A549 (cell line): ENCODE measurements at regions not wholly inside any gene's neighbourhood (a gene's known extent, or its start where the extent isn't known, plus 50 kb on each side); places are given as distances from the start of the nearest gene placed in this dataset.

Source experiments
- ATAC-seq, 2 experiments: fragments of 200-7000 bp in 1 of 2; fragments of >200 bp in 1 of 2; cut with Nextera tagmentation in 1 of 2; cut with Tn5 transposase in 1 of 2; 3 replicates each; pipeline versions ENCODE4 v1.8.0 to v1.9.1; 2018 to 2020; ENCODE audit warnings: mild to moderate bottlenecking in 1 of 2, moderate library complexity in 1 of 2
- CTCF ChIA-PET: fragments of 300-600 bp; sonication (Branson Sonifier 250); formaldehyde crosslinking; extraction: SDS; loops from one replicate; lab custom pipeline; 2021; ENCODE audit warnings: antibody characterized with exemption, inconsistent platforms; lab: Yijun Ruan, JAX
- POLR2A ChIA-PET: fragments of 350-600 bp; formaldehyde crosslinking; extraction: SDS; loops from one replicate; lab custom pipeline; 2021; ENCODE audit warnings: antibody characterized with exemption, inconsistent platforms; lab: Yijun Ruan, JAX
- DNase-seq, 2 experiments: peaks; one replicate each; pipeline versions ENCODE4 v3.0.0 to v3.0.0-alpha.2; 2011 to 2016; ENCODE audit warnings: low read depth in 1 of 2, low spot score in 1 of 2
- FAIRE-seq: peaks from 2 replicates; lab custom pipeline; 2011; peaks lifted over from hg19 to GRCh38; lab: Jason Lieb, UNC
- H3K27ac ChIP-seq, 2 experiments: fragments of >200 bp; sonication (Bioruptor Twin); formaldehyde crosslinking; 3 replicates each; pipeline ENCODE4 v1.5.1; 2016 to 2017
- H3K4me1 ChIP-seq: fragments of >200 bp; sonication (Bioruptor Twin); formaldehyde crosslinking; 3 replicates; pipeline ENCODE4 v1.6.1; 2016
- H3K4me2 ChIP-seq: fragments of >200 bp; sonication (Bioruptor Twin); formaldehyde crosslinking; 3 replicates; pipeline ENCODE4 v1.6.1; 2016
- H3K4me3 ChIP-seq: fragments of >200 bp; sonication (Bioruptor Twin); formaldehyde crosslinking; 3 replicates; pipeline ENCODE4 v1.5.1; 2016
- H3K9me3 ChIP-seq: fragments of >200 bp; sonication (Bioruptor Twin); formaldehyde crosslinking; 3 replicates; pipeline ENCODE4 v1.6.1; 2016
- CEBPB ChIP-seq, 2 experiments: fragments of >200 bp in 1 of 2; sonication (Bioruptor Twin) in 1 of 2; formaldehyde crosslinking in 1 of 2; IDR thresholded peaks; 2 replicates each; pipeline ENCODE4 v1.6.1; 2012 to 2016
- CHD4 ChIP-seq: fragments of 200-600 bp; sonication (generic); IDR thresholded peaks from 2 replicates; pipeline ENCODE4 v1.6.1; 2016; ENCODE audit warnings: antibody characterized with exemption, mild to moderate bottlenecking, borderline replicate concordance
- EHMT2 ChIP-seq: fragments of 200-600 bp; sonication (generic); IDR thresholded peaks from 2 replicates; pipeline ENCODE4 v1.6.1; 2016; ENCODE audit warnings: antibody characterized with exemption, low read depth, mild to moderate bottlenecking, moderate library complexity
- EP300 ChIP-seq, 2 experiments: fragments of >200 bp; sonication (Bioruptor Twin); formaldehyde crosslinking; IDR thresholded peaks; 2 replicates in 1 of 2; 3 replicates in 1 of 2; pipeline ENCODE4 v1.6.1; 2016 to 2017
- ESRRA ChIP-seq: fragments of 150-350 bp; IDR thresholded peaks from 2 replicates; pipeline ENCODE4 v1.6.1; 2014; ENCODE audit warnings: mild to moderate bottlenecking, low read length, borderline replicate concordance
- FOSL2 ChIP-seq, 2 experiments: fragments of 450-650 bp in 1 of 2; fragments of >200 bp in 1 of 2; sonication (Bioruptor Twin) in 1 of 2; formaldehyde crosslinking; IDR thresholded peaks; 2 replicates each; pipeline versions ENCODE4 v1.5.0 to v1.6.1; 2016 to 2020; ENCODE audit warnings: mild to moderate bottlenecking in 1 of 2, moderate library complexity in 1 of 2
- JUN ChIP-seq, 2 experiments: fragments of >200 bp; sonication (Bioruptor Twin); formaldehyde crosslinking; IDR thresholded peaks; 2 replicates in 1 of 2; 3 replicates in 1 of 2; pipeline ENCODE4 v1.6.1; 2016 to 2017
- KDM1A ChIP-seq: fragments of 200-600 bp; sonication (generic); IDR thresholded peaks from 2 replicates; pipeline ENCODE4 v1.6.1; 2016; ENCODE audit warnings: low read depth, mild to moderate bottlenecking
- MAFK ChIP-seq: fragments of 450-650 bp; IDR thresholded peaks from 2 replicates; pipeline ENCODE4 v1.6.1; 2014; ENCODE audit not compliant: partially characterized antibody
- MYC ChIP-seq: IDR thresholded peaks from 2 replicates; pipeline ENCODE4 v1.6.1; 2012; ENCODE audit warnings: mild to moderate bottlenecking, inconsistent platforms, low read length, improper control_type of control experiment, borderline replicate concordance
- POLR2A ChIP-seq: IDR thresholded peaks from 2 replicates; pipeline ENCODE4 v1.6.1; 2012; ENCODE audit warnings: mild to moderate bottlenecking, low read length
- POLR2AphosphoS2 ChIP-seq: conservative IDR thresholded peaks from 2 replicates; pipeline ENCODE4 v1.6.1; 2012; ENCODE audit warnings: low read length, improper control_type of control experiment, inconsistent platforms
- RAD21 ChIP-seq, 2 experiments: fragments of >200 bp in 1 of 2; sonication (Bioruptor Twin) in 1 of 2; formaldehyde crosslinking in 1 of 2; IDR thresholded peaks in 1 of 2; conservative IDR thresholded peaks in 1 of 2; 2 replicates in 1 of 2; 3 replicates in 1 of 2; pipeline ENCODE4 v1.6.1; 2012 to 2018; ENCODE audit warnings: inconsistent platforms in 1 of 2
- RFX5 ChIP-seq: fragments of 450-650 bp; IDR thresholded peaks from 2 replicates; pipeline ENCODE4 v1.7.1; 2014; ENCODE audit warnings: antibody characterized with exemption, mild to moderate bottlenecking, moderate library complexity
- SMC3 ChIP-seq: fragments of >200 bp; sonication (Bioruptor Twin); formaldehyde crosslinking; IDR thresholded peaks from 3 replicates; pipeline ENCODE4 v1.6.1; 2018; ENCODE audit warnings: inconsistent platforms
- ZC3H11A ChIP-seq: fragments of 450-650 bp; IDR thresholded peaks from 2 replicates; pipeline ENCODE4 v1.6.1; 2014; ENCODE audit warnings: antibody characterized with exemption, mild to moderate bottlenecking
- ZFP36 ChIP-seq: fragments of 450-650 bp; IDR thresholded peaks from 2 replicates; pipeline ENCODE4 v1.6.1; 2014; ENCODE audit warnings: borderline replicate concordance; ENCODE audit not compliant: partially characterized antibody
- ZSCAN20 ChIP-seq: fragments of 250-450 bp; sonication (Bioruptor Pico); IDR thresholded peaks from 2 replicates; pipeline ENCODE4 v1.8.0; 2022; ENCODE audit warnings: mild to moderate bottlenecking, moderate library complexity
- WGBS: methylation state at CpG from one replicate; pipeline ENCODE4 v1.1.6; 2017; ENCODE audit errors: missing lambda C conversion rate; 5-methylcytosine and 5-hydroxymethylcytosine counted together
- TF ChIP-seq, protein P1 (sequence below): IDR thresholded peaks from 2 replicates; pipeline ENCODE4 v1.6.1; 2012; ENCODE audit warnings: low read depth, borderline replicate concordance
- TF ChIP-seq, protein P2 (sequence below): fragments of 150-350 bp; IDR thresholded peaks from 2 replicates; pipeline ENCODE4 v1.6.1; 2014; ENCODE audit warnings: low read depth, mild to moderate bottlenecking, low read length
- TF ChIP-seq, protein P3 (sequence below): IDR thresholded peaks from 2 replicates; pipeline ENCODE4 v1.6.1; 2012
- TF ChIP-seq, protein P4 (sequence below): fragments of 250-450 bp; sonication (Bioruptor Pico); IDR thresholded peaks from 2 replicates; pipeline ENCODE4 v1.5.0; 2021; ENCODE audit warnings: mild to moderate bottlenecking, moderate library complexity, borderline replicate concordance
- TF ChIP-seq, protein P5 (sequence below): fragments of 450-650 bp; IDR thresholded peaks from 2 replicates; pipeline ENCODE4 v1.6.1; 2014; ENCODE audit warnings: antibody characterized with exemption
- TF ChIP-seq, protein P6 (sequence below): fragments of >200 bp; sonication (Bioruptor Twin); formaldehyde crosslinking; IDR thresholded peaks from 2 replicates; pipeline ENCODE4 v1.6.1; 2016
- TF ChIP-seq, protein P7 (sequence below): fragments of >200 bp; sonication (Bioruptor Twin); formaldehyde crosslinking; IDR thresholded peaks from 3 replicates; pipeline ENCODE4 v1.5.1; 2016

DNA sequence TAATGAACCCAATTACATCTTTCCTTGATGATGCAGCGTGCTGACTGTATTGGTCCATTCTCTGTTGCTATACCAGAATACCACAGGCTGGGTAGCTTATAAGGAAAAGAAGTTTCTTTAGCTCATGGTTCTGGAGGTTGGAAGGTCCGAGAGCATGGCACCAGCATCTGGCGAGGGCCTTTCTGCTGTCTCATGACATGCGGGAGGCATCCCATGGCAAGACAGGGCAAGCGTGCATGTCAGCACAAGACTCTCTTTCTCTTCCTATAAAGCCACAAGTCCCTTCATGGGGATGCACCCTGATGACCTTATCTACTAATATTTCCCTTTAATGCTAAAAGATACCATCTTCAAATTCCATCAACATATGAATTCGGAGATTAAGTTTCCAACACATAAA, 122.8 kb upstream of the FHL2 start:
- H3K27ac ChIP-seq, result no peak overlapping the region
- no peak for FAIRE-seq
- TF ChIP-seq, protein P1, sequence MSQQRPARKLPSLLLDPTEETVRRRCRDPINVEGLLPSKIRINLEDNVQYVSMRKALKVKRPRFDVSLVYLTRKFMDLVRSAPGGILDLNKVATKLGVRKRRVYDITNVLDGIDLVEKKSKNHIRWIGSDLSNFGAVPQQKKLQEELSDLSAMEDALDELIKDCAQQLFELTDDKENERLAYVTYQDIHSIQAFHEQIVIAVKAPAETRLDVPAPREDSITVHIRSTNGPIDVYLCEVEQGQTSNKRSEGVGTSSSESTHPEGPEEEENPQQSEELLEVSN, result no peak
- TF ChIP-seq EP300 (IDR thresholded peaks at IDR 0.05), result no peak
- no peak for TF ChIP-seq MAFK
- TF ChIP-seq FOSL2 (IDR thresholded peaks at IDR 0.05), result no peak
- no peak for TF ChIP-seq FOSL2 (CRISPR knock-in tag; IDR thresholded peaks at IDR 0.05)
- TF ChIP-seq EHMT2, result no peak
- TF ChIP-seq ZC3H11A, result no peak
- no peak for TF ChIP-seq RFX5
- TF ChIP-seq ZSCAN20 (CRISPR knock-in tag), result no peak
- TF ChIP-seq CEBPB (IDR thresholded peaks at IDR 0.05), result no peak
- TF ChIP-seq KDM1A, result no peak
- TF ChIP-seq, protein P2, sequence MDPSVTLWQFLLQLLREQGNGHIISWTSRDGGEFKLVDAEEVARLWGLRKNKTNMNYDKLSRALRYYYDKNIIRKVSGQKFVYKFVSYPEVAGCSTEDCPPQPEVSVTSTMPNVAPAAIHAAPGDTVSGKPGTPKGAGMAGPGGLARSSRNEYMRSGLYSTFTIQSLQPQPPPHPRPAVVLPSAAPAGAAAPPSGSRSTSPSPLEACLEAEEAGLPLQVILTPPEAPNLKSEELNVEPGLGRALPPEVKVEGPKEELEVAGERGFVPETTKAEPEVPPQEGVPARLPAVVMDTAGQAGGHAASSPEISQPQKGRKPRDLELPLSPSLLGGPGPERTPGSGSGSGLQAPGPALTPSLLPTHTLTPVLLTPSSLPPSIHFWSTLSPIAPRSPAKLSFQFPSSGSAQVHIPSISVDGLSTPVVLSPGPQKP, result no peak
- no peak for TF ChIP-seq POLR2AphosphoS2
- TF ChIP-seq, protein P3, sequence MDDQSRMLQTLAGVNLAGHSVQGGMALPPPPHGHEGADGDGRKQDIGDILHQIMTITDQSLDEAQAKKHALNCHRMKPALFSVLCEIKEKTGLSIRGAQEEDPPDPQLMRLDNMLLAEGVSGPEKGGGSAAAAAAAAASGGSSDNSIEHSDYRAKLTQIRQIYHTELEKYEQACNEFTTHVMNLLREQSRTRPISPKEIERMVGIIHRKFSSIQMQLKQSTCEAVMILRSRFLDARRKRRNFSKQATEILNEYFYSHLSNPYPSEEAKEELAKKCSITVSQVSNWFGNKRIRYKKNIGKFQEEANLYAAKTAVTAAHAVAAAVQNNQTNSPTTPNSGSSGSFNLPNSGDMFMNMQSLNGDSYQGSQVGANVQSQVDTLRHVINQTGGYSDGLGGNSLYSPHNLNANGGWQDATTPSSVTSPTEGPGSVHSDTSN, result no peak
- TF ChIP-seq, protein P4, sequence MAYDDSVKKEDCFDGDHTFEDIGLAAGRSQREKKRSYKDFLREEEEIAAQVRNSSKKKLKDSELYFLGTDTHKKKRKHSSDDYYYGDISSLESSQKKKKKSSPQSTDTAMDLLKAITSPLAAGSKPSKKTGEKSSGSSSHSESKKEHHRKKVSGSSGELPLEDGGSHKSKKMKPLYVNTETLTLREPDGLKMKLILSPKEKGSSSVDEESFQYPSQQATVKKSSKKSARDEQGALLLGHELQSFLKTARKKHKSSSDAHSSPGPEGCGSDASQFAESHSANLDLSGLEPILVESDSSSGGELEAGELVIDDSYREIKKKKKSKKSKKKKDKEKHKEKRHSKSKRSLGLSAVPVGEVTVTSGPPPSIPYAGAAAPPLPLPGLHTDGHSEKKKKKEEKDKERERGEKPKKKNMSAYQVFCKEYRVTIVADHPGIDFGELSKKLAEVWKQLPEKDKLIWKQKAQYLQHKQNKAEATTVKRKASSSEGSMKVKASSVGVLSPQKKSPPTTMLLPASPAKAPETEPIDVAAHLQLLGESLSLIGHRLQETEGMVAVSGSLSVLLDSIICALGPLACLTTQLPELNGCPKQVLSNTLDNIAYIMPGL (CRISPR knock-in tag), result no peak
- TF ChIP-seq POLR2A, result no peak
- no peak for TF ChIP-seq JUN (IDR thresholded peaks at IDR 0.05)
- TF ChIP-seq MYC, result no peak
- TF ChIP-seq ESRRA, result no peak
- TF ChIP-seq, protein P5, sequence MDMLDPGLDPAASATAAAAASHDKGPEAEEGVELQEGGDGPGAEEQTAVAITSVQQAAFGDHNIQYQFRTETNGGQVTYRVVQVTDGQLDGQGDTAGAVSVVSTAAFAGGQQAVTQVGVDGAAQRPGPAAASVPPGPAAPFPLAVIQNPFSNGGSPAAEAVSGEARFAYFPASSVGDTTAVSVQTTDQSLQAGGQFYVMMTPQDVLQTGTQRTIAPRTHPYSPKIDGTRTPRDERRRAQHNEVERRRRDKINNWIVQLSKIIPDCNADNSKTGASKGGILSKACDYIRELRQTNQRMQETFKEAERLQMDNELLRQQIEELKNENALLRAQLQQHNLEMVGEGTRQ, result no peak
- TF ChIP-seq, all 56 proteins: peak for 0
- Histone ChIP-seq H3K4me1 (peaks cover 10% of the 10 kb centered on the region; the same call in 2 of the 3 replicates), H3K4me3 (no peak overlapping the region), H3K4me2 (no peak overlapping the region), H3K9me3 (no peaks in the 10 kb centered on the region)
- DNase-seq (no peak), ATAC-seq (no peak; a peak in 1 of 6 replicates)
- POLR2A ChIA-PET, result no interaction called here
- CTCF ChIA-PET, result interaction anchor here (0.7 to 13.0 kb wide), 33 partner anchors 11 to 233 kb away, joined by 3 to 146 read pairs (median 6); partner anchors contain the start of genes C2orf49 and FHL2
- WGBS, result 67% methylated on average over 6 of the region's 6 CpGs

DNA sequence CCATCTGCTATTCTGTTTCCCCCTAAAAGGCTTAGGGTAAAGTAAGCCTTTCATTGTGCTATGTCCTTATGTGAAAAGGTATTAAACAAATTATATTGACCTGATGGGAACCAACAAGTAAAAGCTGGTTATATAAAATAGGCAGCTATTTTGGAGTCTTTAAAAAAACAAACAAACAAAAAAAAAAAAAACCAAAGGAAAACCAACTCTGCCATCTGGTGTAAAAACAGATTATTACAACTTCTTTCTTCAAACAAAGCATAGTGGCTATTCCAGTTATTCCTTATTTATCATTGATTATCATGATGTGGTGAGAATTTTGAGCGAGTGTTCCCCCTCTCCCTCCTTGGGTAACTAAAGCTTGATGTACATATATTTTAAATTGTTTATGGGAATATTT, 122.3 kb upstream of the FHL2 start:
- TF ChIP-seq ZFP36, result no peak
- peak; percentile 85 to 95 for TF ChIP-seq RAD21 (conservative IDR thresholded peaks at IDR 0.05 in 1 of 2, IDR thresholded peaks at IDR 0.05 in 1 of 2)
- TF ChIP-seq CHD4, result no peak
- TF ChIP-seq SMC3, result peak; percentile 97
- TF ChIP-seq, protein P6, sequence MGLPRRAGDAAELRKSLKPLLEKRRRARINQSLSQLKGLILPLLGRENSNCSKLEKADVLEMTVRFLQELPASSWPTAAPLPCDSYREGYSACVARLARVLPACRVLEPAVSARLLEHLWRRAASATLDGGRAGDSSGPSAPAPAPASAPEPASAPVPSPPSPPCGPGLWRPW, result no peak
- TF ChIP-seq EHMT2, result no peak
- TF ChIP-seq, protein P7, sequence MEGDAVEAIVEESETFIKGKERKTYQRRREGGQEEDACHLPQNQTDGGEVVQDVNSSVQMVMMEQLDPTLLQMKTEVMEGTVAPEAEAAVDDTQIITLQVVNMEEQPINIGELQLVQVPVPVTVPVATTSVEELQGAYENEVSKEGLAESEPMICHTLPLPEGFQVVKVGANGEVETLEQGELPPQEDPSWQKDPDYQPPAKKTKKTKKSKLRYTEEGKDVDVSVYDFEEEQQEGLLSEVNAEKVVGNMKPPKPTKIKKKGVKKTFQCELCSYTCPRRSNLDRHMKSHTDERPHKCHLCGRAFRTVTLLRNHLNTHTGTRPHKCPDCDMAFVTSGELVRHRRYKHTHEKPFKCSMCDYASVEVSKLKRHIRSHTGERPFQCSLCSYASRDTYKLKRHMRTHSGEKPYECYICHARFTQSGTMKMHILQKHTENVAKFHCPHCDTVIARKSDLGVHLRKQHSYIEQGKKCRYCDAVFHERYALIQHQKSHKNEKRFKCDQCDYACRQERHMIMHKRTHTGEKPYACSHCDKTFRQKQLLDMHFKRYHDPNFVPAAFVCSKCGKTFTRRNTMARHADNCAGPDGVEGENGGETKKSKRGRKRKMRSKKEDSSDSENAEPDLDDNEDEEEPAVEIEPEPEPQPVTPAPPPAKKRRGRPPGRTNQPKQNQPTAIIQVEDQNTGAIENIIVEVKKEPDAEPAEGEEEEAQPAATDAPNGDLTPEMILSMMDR, result peak; percentile 90
- 2% methylated on average over 1 of the region's 1 CpG for WGBS
- ChIA-PET CTCF (interaction anchor here (0.7 to 13.0 kb wide), 34 partner anchors 10 to 233 kb away, joined by 3 to 146 read pairs (median 6); partner anchors contain the start of genes C2orf49 and FHL2), POLR2A (no interaction called here)
- ATAC-seq (peak in 1 of 2 experiments; percentile 44; a peak in 2 of 6 replicates), FAIRE-seq (no peak), DNase-seq (peak; percentile 18)
- H3K9me3 ChIP-seq, result no peaks in the 10 kb centered on the region
- no peak overlapping the region for H3K4me2 ChIP-seq
- H3K4me3 ChIP-seq, result no peak overlapping the region
- peak overlapping the region in 1 of 2 experiments; percentile 24; a peak in 1 of 6 replicates for H3K27ac ChIP-seq
- peaks cover 10% of the 10 kb centered on the region; the same call in 2 of the 3 replicates for H3K4me1 ChIP-seq
